H1 (cell line): ENCODE measurements at regions not wholly inside any gene's neighbourhood (a gene's known extent, or its start where the extent isn't known, plus 50 kb on each side); places are given as distances from the start of the nearest gene placed in this dataset.

ENCODE experiments used
- CTCF ChIA-PET: fragments of 300-600 bp; sonication (Branson Sonifier 250); formaldehyde crosslinking; loops from one replicate; lab custom pipeline; 2021; ENCODE audit not compliant: partially characterized antibody; lab: Charles Lee
- POLR2A ChIA-PET: fragments of 300-600 bp; sonication (Branson Sonifier 250); formaldehyde crosslinking; loops from one replicate; lab custom pipeline; 2021; ENCODE audit warnings: inconsistent platforms; ENCODE audit not compliant: partially characterized antibody; lab: Charles Lee
- DNase-seq, 2 experiments: peaks; one replicate each; pipeline versions ENCODE4 v3.0.0 to v3.0.0-alpha.2; 2010 to 2022; ENCODE audit warnings: low spot score in 2 of 2, low read depth in 1 of 2, mixed read lengths in 1 of 2
- FAIRE-seq: peaks from 2 replicates; lab custom pipeline; 2011; peaks lifted over from hg19 to GRCh38; lab: Jason Lieb, UNC
- H2AFZ ChIP-seq: 2 replicates; pipeline ENCODE4 v1.8.1; 2012; ENCODE audit warnings: low read length, inconsistent platforms
- H2AK5ac ChIP-seq: 2 replicates; pipeline ENCODE4 v1.6.1; 2013; ENCODE audit warnings: low read depth, low read length
- H2BK120ac ChIP-seq: replicated peaks from 2 replicates; pipeline ENCODE3; 2013; ENCODE audit warnings: low read depth, low read length, inconsistent platforms
- H2BK12ac ChIP-seq: 2 replicates; pipeline ENCODE4 v1.6.1; 2013; ENCODE audit warnings: low read depth, low read length
- H2BK15ac ChIP-seq: 2 replicates; pipeline ENCODE4 v1.6.1; 2013; ENCODE audit warnings: low read length
- H2BK20ac ChIP-seq: 2 replicates; pipeline ENCODE4 v1.6.1; 2013; ENCODE audit warnings: low read length
- H2BK5ac ChIP-seq: 2 replicates; pipeline ENCODE4 v1.6.1; 2013; ENCODE audit warnings: low read depth, low read length
- H3K14ac ChIP-seq: 2 replicates; pipeline ENCODE4 v1.6.1; 2013; ENCODE audit warnings: inconsistent platforms; ENCODE audit not compliant: insufficient read length
- H3K18ac ChIP-seq: 2 replicates; pipeline ENCODE4 v1.6.1; 2013; ENCODE audit warnings: low read length; ENCODE audit errors: extremely low read depth
- H3K23ac ChIP-seq: 2 replicates; pipeline ENCODE4 v1.6.1; 2013; ENCODE audit warnings: inconsistent platforms; ENCODE audit not compliant: insufficient read length
- H3K23me2 ChIP-seq: 2 replicates; pipeline ENCODE4 v1.6.1; 2013; ENCODE audit warnings: low read depth, low read length
- H3K27ac ChIP-seq: 2 replicates; pipeline ENCODE4 v1.6.1; 2011; ENCODE audit warnings: low read depth, low read length, inconsistent platforms
- H3K27me3 ChIP-seq, 4 experiments: replicated peaks in 1 of 4; 1 replicate in 1 of 4; 2 replicates in 3 of 4; pipeline versions ENCODE4 v1.6.1 to v1.8.1; 2011 to 2013; ENCODE audit warnings: low read length in 3 of 4, mild to moderate bottlenecking in 3 of 4, inconsistent platforms in 2 of 4, mixed read lengths in 2 of 4, moderate library complexity in 1 of 4; ENCODE audit not compliant: control insufficient read depth in 3 of 4, insufficient read depth in 3 of 4; ENCODE audit errors: extremely low read depth in 1 of 4
- H3K36me3 ChIP-seq, 4 experiments: 2 replicates each; pipeline versions ENCODE4 v1.6.1 to v1.8.1; 2011 to 2013; ENCODE audit warnings: mild to moderate bottlenecking in 4 of 4, low read length in 3 of 4, moderate library complexity in 2 of 4, control low read depth in 1 of 4, inconsistent platforms in 1 of 4; ENCODE audit not compliant: insufficient read depth in 4 of 4, control insufficient read depth in 2 of 4
- H3K4ac ChIP-seq: replicated peaks from 2 replicates; pipeline ENCODE3; 2013; ENCODE audit warnings: low read length, low read depth, mixed read lengths, inconsistent platforms; ENCODE audit not compliant: insufficient read length
- H3K4me1 ChIP-seq, 4 experiments: replicated peaks in 1 of 4; 1 replicate in 1 of 4; 2 replicates in 3 of 4; pipeline versions ENCODE4 v1.6.1 to v1.8.1; 2011 to 2013; ENCODE audit warnings: low read length in 3 of 4, inconsistent platforms in 2 of 4, mixed read lengths in 1 of 4; ENCODE audit not compliant: insufficient read depth in 4 of 4, control insufficient read depth in 3 of 4
- H3K4me2 ChIP-seq, 2 experiments: 2 replicates each; pipeline versions ENCODE4 v1.6.1 to v1.8.1; 2011 to 2013; ENCODE audit warnings: low read depth in 2 of 2, low read length in 2 of 2, control low read depth in 1 of 2, inconsistent platforms in 1 of 2, mild to moderate bottlenecking in 1 of 2; ENCODE audit not compliant: insufficient read depth in 1 of 2
- H3K4me3 ChIP-seq, 4 experiments: fragments of 200-600, 300-600 bp in 1 of 4; sonication (generic), shearing (Covaris generic), sonication (Bioruptor Twin) in 1 of 4; 2 replicates each; pipeline versions ENCODE4 v1.5.1 to v1.8.1; 2011 to 2016; ENCODE audit warnings: low read length in 4 of 4, low read depth in 3 of 4, control low read depth in 2 of 4, inconsistent platforms in 2 of 4, mild to moderate bottlenecking in 2 of 4, mixed read lengths in 1 of 4, moderate library complexity in 1 of 4; ENCODE audit not compliant: insufficient read depth in 2 of 4; ENCODE audit errors: extremely low read depth in 1 of 4
- H3K56ac ChIP-seq: replicated peaks from 2 replicates; pipeline ENCODE3; 2013; ENCODE audit warnings: low read depth, mild to moderate bottlenecking, mixed read lengths, low read length, inconsistent platforms; ENCODE audit not compliant: insufficient read length
- H3K79me1 ChIP-seq: 2 replicates; pipeline ENCODE4 v1.6.1; 2013; ENCODE audit warnings: low read depth, low read length, control low read depth
- H3K79me2 ChIP-seq, 2 experiments: 2 replicates each; pipeline versions ENCODE4 v1.6.1 to v1.8.1; 2012 to 2013; ENCODE audit warnings: low read length in 2 of 2, mild to moderate bottlenecking in 2 of 2, inconsistent platforms in 1 of 2; ENCODE audit not compliant: insufficient read depth in 2 of 2, control insufficient read depth in 1 of 2
- H3K9ac ChIP-seq, 4 experiments: replicated peaks in 1 of 4; 1 replicate in 1 of 4; 2 replicates in 3 of 4; pipeline versions ENCODE4 v1.6.1 to v1.8.1; 2011 to 2013; ENCODE audit warnings: low read depth in 3 of 4, low read length in 3 of 4, control low read depth in 2 of 4, mild to moderate bottlenecking in 2 of 4, moderate library complexity in 2 of 4, inconsistent platforms in 1 of 4; ENCODE audit errors: extremely low read depth in 1 of 4
- H3K9me3 ChIP-seq, 2 experiments: 2 replicates each; pipeline versions ENCODE4 v1.6.1 to v1.8.1; 2012 to 2013; ENCODE audit warnings: mild to moderate bottlenecking in 2 of 2, moderate library complexity in 2 of 2, control low read depth in 1 of 2, inconsistent platforms in 1 of 2, low read depth in 1 of 2, low read length in 1 of 2, mixed read lengths in 1 of 2; ENCODE audit not compliant: insufficient read depth in 2 of 2
- H4K20me1 ChIP-seq, 2 experiments: replicated peaks in 1 of 2; 2 replicates each; pipeline versions ENCODE3 to v1.8.1; 2011 to 2013; ENCODE audit warnings: inconsistent platforms in 2 of 2, low read length in 2 of 2, mild to moderate bottlenecking in 1 of 2; ENCODE audit not compliant: insufficient read depth in 2 of 2, control insufficient read depth in 1 of 2
- H4K5ac ChIP-seq: 2 replicates; pipeline ENCODE4 v1.6.1; 2013; ENCODE audit warnings: low read length, low read depth, mixed read lengths, inconsistent platforms; ENCODE audit not compliant: insufficient read length
- H4K8ac ChIP-seq: 2 replicates; pipeline ENCODE4 v1.8.0; 2013; ENCODE audit warnings: mild to moderate bottlenecking, moderate library complexity, low read length, inconsistent platforms; ENCODE audit not compliant: insufficient read depth; ENCODE audit errors: extremely low read depth
- H4K91ac ChIP-seq: replicated peaks from 2 replicates; pipeline ENCODE3; 2013; ENCODE audit warnings: low read length, mixed read lengths, inconsistent platforms; ENCODE audit not compliant: insufficient read length
- BACH1 ChIP-seq: IDR thresholded peaks from 2 replicates; pipeline ENCODE4 v1.6.1; 2012; ENCODE audit warnings: low read length, improper control_type of control experiment
- BCL11A ChIP-seq, 2 experiments: IDR thresholded peaks; one replicate each; pipeline ENCODE4 v1.6.1; 2011; ENCODE audit warnings: low read depth in 2 of 2, low read length in 2 of 2, mild to moderate bottlenecking in 2 of 2
- CBX8 ChIP-seq: fragments of 300-800, 300-1000 bp; sonication (generic); IDR thresholded peaks from 2 replicates; pipeline ENCODE4 v1.7.1; 2016; ENCODE audit warnings: low read depth, low read length, borderline replicate concordance
- CHD2 ChIP-seq: IDR thresholded peaks from 2 replicates; pipeline ENCODE4 v1.6.1; 2012; ENCODE audit warnings: low read length, improper control_type of control experiment
- EGR1 ChIP-seq: IDR thresholded peaks from 2 replicates; pipeline ENCODE4 v1.6.1; 2011; ENCODE audit warnings: low read depth, low read length, borderline replicate concordance
- KDM5A ChIP-seq: fragments of 200-600 bp; IDR thresholded peaks from 2 replicates; pipeline ENCODE4 v1.7.1; 2012; ENCODE audit warnings: mild to moderate bottlenecking, low read length, inconsistent platforms, mixed read lengths
- RAD21 ChIP-seq, 2 experiments: IDR thresholded peaks in 1 of 2; conservative IDR thresholded peaks in 1 of 2; 2 replicates each; pipeline ENCODE4 v1.6.1; 2011; ENCODE audit warnings: low read depth in 2 of 2, low read length in 2 of 2, improper control_type of control experiment in 1 of 2, inconsistent platforms in 1 of 2, mild to moderate bottlenecking in 1 of 2, moderate library complexity in 1 of 2
- RBBP5 ChIP-seq: IDR thresholded peaks from 2 replicates; pipeline ENCODE4 v1.7.1; 2012; ENCODE audit warnings: low read depth, mild to moderate bottlenecking, inconsistent platforms, low read length, moderate library complexity, borderline replicate concordance
- RFX5 ChIP-seq: IDR thresholded peaks from 2 replicates; pipeline ENCODE4 v1.6.1; 2011; ENCODE audit warnings: low read depth, low read length, improper control_type of control experiment, borderline replicate concordance
- SIX5 ChIP-seq: IDR thresholded peaks from 2 replicates; pipeline ENCODE4 v1.6.1; 2011; ENCODE audit warnings: mild to moderate bottlenecking, low read depth, low read length
- SP4 ChIP-seq: IDR thresholded peaks from 2 replicates; pipeline ENCODE4 v1.6.1; 2012; ENCODE audit warnings: low read length, inconsistent platforms
- USF2 ChIP-seq: IDR thresholded peaks from 2 replicates; pipeline ENCODE4 v1.6.1; 2011; ENCODE audit warnings: low read length, improper control_type of control experiment
- ZNF274 ChIP-seq: IDR thresholded peaks from 2 replicates; pipeline ENCODE4 v1.7.0; 2012; ENCODE audit warnings: low read length, borderline replicate concordance; ENCODE audit errors: extremely low read depth
- WGBS, 2 experiments: shearing (Covaris generic) in 1 of 2; methylation state at CpG; one replicate each; pipeline versions ENCODE4 v1.1.6 to v1.1.7; 2013 to 2015; ENCODE audit warnings: low lambda C conversion rate in 2 of 2, mixed read lengths in 2 of 2, inconsistent platforms in 1 of 2, low coverage in 1 of 2, missing lambda C conversion rate in 1 of 2; ENCODE audit not compliant: insufficient replicate concordance in 2 of 2, insufficient coverage in 1 of 2, insufficient read length in 1 of 2; ENCODE audit errors: extremely low coverage in 1 of 2, missing lambda C conversion rate in 1 of 2; 5-methylcytosine and 5-hydroxymethylcytosine counted together
- TF ChIP-seq, protein P1 (sequence below): IDR thresholded peaks from 2 replicates; pipeline ENCODE4 v1.6.1; 2012; ENCODE audit warnings: inconsistent platforms

DNA sequence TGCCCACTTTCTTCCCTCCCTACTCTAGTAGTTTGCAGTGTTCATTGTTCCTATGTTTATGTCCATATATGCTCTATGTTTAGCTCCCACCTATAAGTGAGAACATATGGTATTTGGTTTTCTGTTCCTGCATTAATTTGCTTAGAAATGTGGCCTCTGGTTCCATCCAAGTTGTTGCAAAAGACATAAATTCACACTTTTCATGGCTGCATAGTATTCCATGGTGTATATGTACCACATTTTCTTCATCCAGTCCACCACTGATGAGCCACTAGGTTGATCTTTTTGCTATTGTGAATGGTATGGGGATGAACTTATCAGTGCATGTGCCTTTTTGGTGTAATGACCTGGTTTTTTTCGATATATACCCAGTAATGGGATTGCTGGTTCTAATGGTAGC, 1089.1 kb downstream of the GRM8 start:
- H4K20me1 ChIP-seq: no peaks in the 10 kb centered on the region
- ChIA-PET POLR2A (no interaction called here), CTCF (no interaction called here)
- H3K79me2 ChIP-seq: no peaks in the 10 kb centered on the region
- H2BK20ac ChIP-seq: no peak overlapping the region
- no peak overlapping the region for H2BK120ac ChIP-seq
- H3K14ac ChIP-seq: no peak overlapping the region
- no peak overlapping the region for H4K91ac ChIP-seq
- H3K4me2 ChIP-seq: no peak overlapping the region
- H3K18ac ChIP-seq: no peak overlapping the region
- H3K9ac ChIP-seq: no peak overlapping the region
- no peak overlapping the region for H2BK12ac ChIP-seq
- H3K79me1 ChIP-seq: no peaks in the 10 kb centered on the region
- no peak overlapping the region for H3K27ac ChIP-seq
- no peak overlapping the region for H4K8ac ChIP-seq
- peaks cover 0 to 4% of the 10 kb centered on the region in 2 experiments; a peak in 1 of 4 replicates for H3K9me3 ChIP-seq
- H3K23me2 ChIP-seq: no peaks in the 10 kb centered on the region
- no peak overlapping the region for H2BK5ac ChIP-seq
- no peak overlapping the region for H3K23ac ChIP-seq
- no peaks in the 10 kb centered on the region for H3K27me3 ChIP-seq
- WGBS, 2 experiments: 90% methylated on average over 1 of the region's 1 CpG; no CpG with 5 or more reads in 1 of the 2 experiments
- FAIRE-seq: no peak
- H3K36me3 ChIP-seq: no peaks in the 10 kb centered on the region
- no peaks in the 10 kb centered on the region for H3K4me1 ChIP-seq
- no peak overlapping the region for H2AK5ac ChIP-seq
- DNase-seq: no peak
- H3K56ac ChIP-seq: no peak overlapping the region
- no peak overlapping the region for H2BK15ac ChIP-seq
- no peak overlapping the region for H3K4ac ChIP-seq
- no peak overlapping the region for H3K4me3 ChIP-seq
- H2AFZ ChIP-seq: no peak overlapping the region
- H4K5ac ChIP-seq: no peak overlapping the region
- no peak for TF ChIP-seq CHD2
- TF ChIP-seq ZNF274: no peak
- no peak for TF ChIP-seq CBX8
- TF ChIP-seq RFX5: no peak
- TF ChIP-seq RAD21 (IDR thresholded peaks at IDR 0.05 in 1 of 2, conservative IDR thresholded peaks at IDR 0.05 in 1 of 2; ENCODE audit: low read depth in 2 of 2, low read length in 2 of 2): no peak
- TF ChIP-seq, protein P1, sequence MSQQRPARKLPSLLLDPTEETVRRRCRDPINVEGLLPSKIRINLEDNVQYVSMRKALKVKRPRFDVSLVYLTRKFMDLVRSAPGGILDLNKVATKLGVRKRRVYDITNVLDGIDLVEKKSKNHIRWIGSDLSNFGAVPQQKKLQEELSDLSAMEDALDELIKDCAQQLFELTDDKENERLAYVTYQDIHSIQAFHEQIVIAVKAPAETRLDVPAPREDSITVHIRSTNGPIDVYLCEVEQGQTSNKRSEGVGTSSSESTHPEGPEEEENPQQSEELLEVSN: no peak
- no peak for TF ChIP-seq RBBP5
- no peak for TF ChIP-seq SIX5
- TF ChIP-seq BCL11A (IDR thresholded peaks at IDR 0.05; ENCODE audit: low read depth in 2 of 2, low read length in 2 of 2): no peak
- TF ChIP-seq BACH1: no peak
- no peak for TF ChIP-seq KDM5A
- no peak for TF ChIP-seq EGR1
- no peak for TF ChIP-seq SP4
- no peak for TF ChIP-seq USF2
